Stomach (tissue), 8 donors: ENCODE measurements at regions not wholly inside any gene's neighbourhood (a gene's known extent, or its start where the extent isn't known, plus 50 kb on each side); places are given as distances from the start of the nearest gene placed in this dataset.

Experiments
- DNase-seq, 2 donors: peaks; one replicate each; pipeline versions ENCODE4 v3.0.0 to v3.0.0-alpha.2; 2013 to 2019
- H3K27ac ChIP-seq, 5 donors: fragments of 200-600 bp in 4 of 5; sonication (generic) in 4 of 5; one replicate each; pipeline ENCODE4 v1.5.1; 2013 to 2019; ENCODE audit warnings: mild to moderate bottlenecking in 1 of 5, moderate library complexity in 1 of 5
- H3K27me3 ChIP-seq, 3 donors: fragments of 200-600 bp; sonication (generic); one replicate each; pipeline ENCODE4 v1.5.1; 2017 to 2019; ENCODE audit warnings: mixed run types in 1 of 3
- H3K36me3 ChIP-seq, 4 donors: fragments of 200-600 bp; sonication (generic); 1 replicate in 3 of 4; 2 replicates in 1 of 4; pipeline ENCODE4 v1.5.1; 2016 to 2019
- H3K4me1 ChIP-seq, 4 donors: fragments of 200-600 bp; sonication (generic); one replicate each; pipeline ENCODE4 v1.5.1; 2016 to 2019
- H3K4me3 ChIP-seq, 4 donors: fragments of 200-600 bp; sonication (generic) in 3 of 4; one replicate each; pipeline ENCODE4 v1.5.1; 2016 to 2019; ENCODE audit warnings: mild to moderate bottlenecking in 1 of 4
- H3K9me3 ChIP-seq, 4 donors: fragments of 200-600 bp; sonication (generic); one replicate each; pipeline ENCODE4 v1.5.1; 2016 to 2019
- CTCF ChIP-seq, 7 experiments: fragments of 450-650 bp in 4 of 7; fragments of 200-600 bp in 3 of 7; sonication (generic) in 3 of 7; IDR thresholded peaks; one replicate each; pipeline ENCODE4 v1.5.1; 2016 to 2019; ENCODE audit warnings: antibody characterized with exemption in 7 of 7, control low read depth in 2 of 7, mild to moderate bottlenecking in 1 of 7
- EP300 ChIP-seq: sonication (generic); formaldehyde crosslinking; IDR thresholded peaks from one replicate; pipeline ENCODE4 v1.6.1; 2017; ENCODE audit warnings: antibody characterized with exemption
- POLR2A ChIP-seq, 4 donors: fragments of 450-650 bp; IDR thresholded peaks; one replicate each; pipeline ENCODE4 v1.6.1; 2016; ENCODE audit warnings: antibody characterized with exemption in 4 of 4, control low read depth in 2 of 4, mild to moderate bottlenecking in 1 of 4, moderate library complexity in 1 of 4
- POLR2AphosphoS5 ChIP-seq, 3 donors: sonication (generic); formaldehyde crosslinking; IDR thresholded peaks; one replicate each; pipeline ENCODE4 v1.6.1; 2016; ENCODE audit warnings: antibody characterized with exemption in 3 of 3
- WGBS, 5 donors: extraction: QIAGEN DNeasy Blood & Tissue Kit in 3 of 5; methylation state at CpG; one replicate each; pipeline versions ENCODE4 v1.1.5 to v1.1.7; 2013 to 2018; 5-methylcytosine and 5-hydroxymethylcytosine counted together
- intact Hi-C: fragments of 100-400 bp; cut with DNase I; formaldehyde crosslinking; loops from one replicate; pipeline ENCODE4 v1.15.1; 2023; ENCODE audit warnings: low total_unique reads
- donor health status: healthy with polysubstance abuse.
- donor health status: Bipolar disorder and iron deficiency.
- donor health status: healthy.

GRCh38 chr5:102690910-102691309 is 64.2 kb upstream of the PAM start:
- intact Hi-C loops, result no loop called here
- H3K27ac ChIP-seq, result no peak overlapping the region
- no peaks in the 10 kb centered on the region for H3K27me3 ChIP-seq
- no peak overlapping the region for H3K4me3 ChIP-seq
- no peak for DNase-seq
- TF ChIP-seq POLR2AphosphoS5 (IDR thresholded peaks at IDR 0.05) (no peak), EP300 (no peak), CTCF (IDR thresholded peaks at IDR 0.05) (no peak), POLR2A (IDR thresholded peaks at IDR 0.05) (no peak)
- H3K36me3 ChIP-seq, result no peaks in the 10 kb centered on the region
- 81 to 92% (median 87%) methylated on average over 2 of the region's 2 CpGs for WGBS, 5 donors
- no peaks in the 10 kb centered on the region for H3K4me1 ChIP-seq
- H3K9me3 ChIP-seq, result peaks cover 0 to 3% (median 0%) of the 10 kb centered on the region in 4 donors

- Histone ChIP-seq H3K27ac (no peak overlapping the region), H3K4me1 (no peaks in the 10 kb centered on the region), H3K27me3 (no peaks in the 10 kb centered on the region), H3K9me3 (peaks cover 0 to 2% (median 0%) of the 10 kb centered on the region in 4 donors), H3K36me3 (no peaks in the 10 kb centered on the region), H3K4me3 (no peak overlapping the region)
- no peak for DNase-seq
- intact Hi-C loops, result no loop called here
- WGBS, 5 donors, result 69 to 90% (median 81%) methylated on average over 1 of the region's 1 CpG
- TF ChIP-seq CTCF (IDR thresholded peaks at IDR 0.05) (no peak), EP300 (no peak), POLR2AphosphoS5 (IDR thresholded peaks at IDR 0.05) (no peak), POLR2A (IDR thresholded peaks at IDR 0.05) (no peak)
Observed at GRCh38 chr5:102691434-102691833, 63.7 kb upstream of the PAM start.

- H3K27me3 ChIP-seq, result no peaks in the 10 kb centered on the region
- no peak overlapping the region for H3K27ac ChIP-seq
- intact Hi-C loops, result no loop called here
- no peak for DNase-seq
- H3K4me3 ChIP-seq, result no peak overlapping the region
- TF ChIP-seq POLR2A (IDR thresholded peaks at IDR 0.05) (no peak), EP300 (no peak), POLR2AphosphoS5 (IDR thresholded peaks at IDR 0.05) (no peak), CTCF (IDR thresholded peaks at IDR 0.05) (no peak)
- 82 to 92% (median 87%) methylated on average over 1 of the region's 1 CpG for WGBS, 5 donors
- no peaks in the 10 kb centered on the region for H3K4me1 ChIP-seq
- no peaks in the 10 kb centered on the region for H3K36me3 ChIP-seq
- no peaks in the 10 kb centered on the region for H3K9me3 ChIP-seq
Observed at GRCh38 chr5:102700120-102700831, 54.8 kb upstream of the PAM start.

- H3K27me3 ChIP-seq, result no peaks in the 10 kb centered on the region
- no peak for TF ChIP-seq POLR2A (IDR thresholded peaks at IDR 0.05)
- TF ChIP-seq EP300, result no peak
- no peak for TF ChIP-seq CTCF (IDR thresholded peaks at IDR 0.05)
- no peak for TF ChIP-seq POLR2AphosphoS5 (IDR thresholded peaks at IDR 0.05)
- no peak for DNase-seq
- intact Hi-C loops, result no loop called here
- H3K4me3 ChIP-seq, result no peak overlapping the region
- H3K9me3 ChIP-seq, result no peaks in the 10 kb centered on the region
- H3K4me1 ChIP-seq, result no peaks in the 10 kb centered on the region
- WGBS, 5 donors, result 42 to 69% (median 55%) methylated on average over 2 of the region's 2 CpGs
- no peaks in the 10 kb centered on the region for H3K36me3 ChIP-seq
- H3K27ac ChIP-seq, result no peak overlapping the region
Observed at GRCh38 chr5:102700916-102701315, 54.2 kb upstream of the PAM start.
